Liver (tissue), 7 donors: ENCODE measurements at regions not wholly inside any gene's neighbourhood (a gene's known extent, or its start where the extent isn't known, plus 50 kb on each side); places are given as distances from the start of the nearest gene placed in this dataset.

Experiments
- DNase-seq: peaks from one replicate; pipeline ENCODE4 v3.0.0-alpha.2; 2017; ENCODE audit warnings: low spot score
- H3K27ac ChIP-seq, 2 donors: one replicate each; pipeline ENCODE4 v1.7.0; 2013; ENCODE audit warnings: inconsistent platforms in 2 of 2, low read length in 2 of 2, control low read depth in 1 of 2, low read depth in 1 of 2, mild to moderate bottlenecking in 1 of 2
- H3K27me3 ChIP-seq, 4 donors: one replicate each; pipeline versions ENCODE4 v1.6.1 to v1.7.0; 2013; ENCODE audit warnings: low read length in 3 of 4, inconsistent platforms in 1 of 4, mild to moderate bottlenecking in 1 of 4, moderate library complexity in 1 of 4; ENCODE audit not compliant: control insufficient read depth in 4 of 4, insufficient read depth in 4 of 4
- H3K36me3 ChIP-seq, 4 donors: one replicate each; pipeline versions ENCODE4 v1.6.1 to v1.7.0; 2013; ENCODE audit warnings: low read length in 3 of 4, mild to moderate bottlenecking in 3 of 4, low read depth in 1 of 4, moderate library complexity in 1 of 4; ENCODE audit not compliant: control insufficient read depth in 4 of 4, insufficient read depth in 3 of 4
- H3K4me1 ChIP-seq, 4 donors: one replicate each; pipeline versions ENCODE4 v1.6.1 to v1.7.0; 2013; ENCODE audit warnings: low read length in 3 of 4, mild to moderate bottlenecking in 3 of 4, moderate library complexity in 1 of 4; ENCODE audit not compliant: control insufficient read depth in 4 of 4, insufficient read depth in 4 of 4
- H3K4me3 ChIP-seq, 3 donors: one replicate each; pipeline versions ENCODE4 v1.6.1 to v1.7.0; 2013; ENCODE audit warnings: low read length in 3 of 3, control low read depth in 1 of 3, low read depth in 1 of 3, mild to moderate bottlenecking in 1 of 3
- H3K9ac ChIP-seq, 2 donors: one replicate each; pipeline ENCODE4 v1.7.0; 2013; ENCODE audit warnings: low read length in 2 of 2, mild to moderate bottlenecking in 2 of 2, moderate library complexity in 2 of 2, control low read depth in 1 of 2, low read depth in 1 of 2
- H3K9me3 ChIP-seq, 4 donors: one replicate each; pipeline versions ENCODE4 v1.6.1 to v1.7.0; 2013; ENCODE audit warnings: low read length in 3 of 4; ENCODE audit not compliant: control insufficient read depth in 4 of 4
- CTCF ChIP-seq: fragments of 150-350 bp; IDR thresholded peaks from 2 replicates; pipeline ENCODE4 v1.5.1; 2017; ENCODE audit warnings: improper control_type of control experiment, low read depth, low read length; ENCODE audit not compliant: missing input control
- EGR1 ChIP-seq, 2 donors: IDR thresholded peaks; 2 replicates each; pipeline ENCODE4 v1.6.1; 2016 to 2018; ENCODE audit warnings: antibody characterized with exemption in 2 of 2, low read depth in 2 of 2
- FOXA2 ChIP-seq: IDR thresholded peaks from 2 replicates; pipeline ENCODE4 v1.6.1; 2016; ENCODE audit warnings: antibody characterized with exemption
- GABPA ChIP-seq, 2 donors: IDR thresholded peaks in 1 of 2; conservative IDR thresholded peaks in 1 of 2; 2 replicates each; pipeline ENCODE4 v1.6.1; 2016; ENCODE audit warnings: antibody characterized with exemption in 2 of 2, mild to moderate bottlenecking in 1 of 2, moderate library complexity in 1 of 2
- HNF4A ChIP-seq, 2 donors: conservative IDR thresholded peaks; 2 replicates each; pipeline ENCODE4 v1.6.1; 2016; ENCODE audit warnings: antibody characterized with exemption in 2 of 2, mild to moderate bottlenecking in 2 of 2
- HNF4G ChIP-seq: IDR thresholded peaks from 2 replicates; pipeline ENCODE4 v1.6.1; 2016; ENCODE audit warnings: antibody characterized with exemption
- JUND ChIP-seq, 2 donors: IDR thresholded peaks; 2 replicates each; pipeline ENCODE4 v1.6.1; 2016; ENCODE audit warnings: antibody characterized with exemption in 2 of 2
- MAX ChIP-seq: IDR thresholded peaks from 2 replicates; pipeline ENCODE4 v1.6.1; 2016; ENCODE audit warnings: antibody characterized with exemption
- NR2F2 ChIP-seq: IDR thresholded peaks from 2 replicates; pipeline ENCODE4 v1.6.1; 2016; ENCODE audit warnings: antibody characterized with exemption
- RAD21 ChIP-seq, 2 donors: IDR thresholded peaks; 2 replicates each; pipeline ENCODE4 v1.6.1; 2016; ENCODE audit warnings: antibody characterized with exemption in 2 of 2, mild to moderate bottlenecking in 2 of 2
- REST ChIP-seq: IDR thresholded peaks from 2 replicates; pipeline ENCODE4 v1.6.1; 2016; ENCODE audit warnings: antibody characterized with exemption, mild to moderate bottlenecking
- RXRA ChIP-seq, 2 donors: IDR thresholded peaks; 2 replicates each; pipeline ENCODE4 v1.6.1; 2017 to 2018; ENCODE audit warnings: antibody characterized with exemption in 2 of 2, mild to moderate bottlenecking in 1 of 2
- SP1 ChIP-seq: IDR thresholded peaks from 2 replicates; pipeline ENCODE4 v1.6.1; 2018; ENCODE audit warnings: antibody characterized with exemption, mild to moderate bottlenecking
- TAF1 ChIP-seq: conservative IDR thresholded peaks from 2 replicates; pipeline ENCODE4 v1.6.1; 2016; ENCODE audit warnings: antibody characterized with exemption, mild to moderate bottlenecking
- YY1 ChIP-seq: IDR thresholded peaks from 2 replicates; pipeline ENCODE4 v1.6.1; 2016; ENCODE audit warnings: antibody characterized with exemption, mild to moderate bottlenecking
- ZBTB33 ChIP-seq: IDR thresholded peaks from 2 replicates; pipeline ENCODE4 v1.6.1; 2016; ENCODE audit warnings: antibody characterized with exemption
- donor health status: healthy.
- donor health status: healthy.
- donor health status: healthy.
- donor health status: healthy.

GRCh38 chr6:155771822-155772221 is 316.2 kb upstream of the NOX3 start (continued):
- no peak for TF ChIP-seq CTCF

GRCh38 chr6:155770856-155771255 is 315.2 kb upstream of the NOX3 start:
- H3K27me3 ChIP-seq = no peaks in the 10 kb centered on the region
- no peak overlapping the region for H3K27ac ChIP-seq
- TF ChIP-seq MAX = no peak
- no peak for TF ChIP-seq YY1
- TF ChIP-seq RAD21 (IDR thresholded peaks at IDR 0.05) = no peak
- no peak for TF ChIP-seq RXRA (IDR thresholded peaks at IDR 0.05)
- no peak for TF ChIP-seq TAF1
- no peak for TF ChIP-seq HNF4G
- no peak for TF ChIP-seq ZBTB33
- no peak for TF ChIP-seq REST
- TF ChIP-seq FOXA2 = no peak
- no peak for TF ChIP-seq SP1
- TF ChIP-seq JUND (IDR thresholded peaks at IDR 0.05) = no peak
- TF ChIP-seq EGR1 (IDR thresholded peaks at IDR 0.05; ENCODE audit: low read depth in 2 of 2) = no peak
- no peak for TF ChIP-seq GABPA (IDR thresholded peaks at IDR 0.05 in 1 of 2, conservative IDR thresholded peaks at IDR 0.05 in 1 of 2)
- no peak overlapping the region for H3K4me3 ChIP-seq
- H3K9ac ChIP-seq = no peak overlapping the region
- peaks cover 0 to 3% (median 0%) of the 10 kb centered on the region in 4 donors for H3K9me3 ChIP-seq
- DNase-seq = no peak
- H3K4me1 ChIP-seq = no peaks in the 10 kb centered on the region
- H3K36me3 ChIP-seq = no peaks in the 10 kb centered on the region

GRCh38 chr6:155770313-155770712 is 314.7 kb upstream of the NOX3 start:
- no peaks in the 10 kb centered on the region for H3K27me3 ChIP-seq
- H3K4me3 ChIP-seq = no peak overlapping the region
- no peaks in the 10 kb centered on the region for H3K36me3 ChIP-seq
- peaks cover 0 to 3% (median 0%) of the 10 kb centered on the region in 4 donors for H3K9me3 ChIP-seq
- H3K9ac ChIP-seq = no peak overlapping the region
- H3K27ac ChIP-seq = no peak overlapping the region
- DNase-seq = no peak
- TF ChIP-seq YY1 (no peak), CTCF (no peak), GABPA (IDR thresholded peaks at IDR 0.05 in 1 of 2, conservative IDR thresholded peaks at IDR 0.05 in 1 of 2) (no peak), MAX (no peak), ZBTB33 (no peak), RAD21 (IDR thresholded peaks at IDR 0.05) (no peak), FOXA2 (no peak), HNF4G (no peak), NR2F2 (no peak), JUND (IDR thresholded peaks at IDR 0.05) (no peak), HNF4A (conservative IDR thresholded peaks at IDR 0.05) (no peak)
- H3K4me1 ChIP-seq = no peaks in the 10 kb centered on the region
